Caco-2 (cell line): ENCODE measurements at regions not wholly inside any gene's neighbourhood (a gene's known extent, or its start where the extent isn't known, plus 50 kb on each side); places are given as distances from the start of the nearest gene placed in this dataset.

Experiments
- BruUV-seq: library from RNA; stranded (reverse); fragments of 400-500 nt; replicated peaks from 2 replicates; lab custom pipeline; 2021; lab: Mats Ljungman, UMichigan
- CTCF ChIA-PET: fragments of 300-600 bp; sonication (Branson Sonifier 250); formaldehyde crosslinking; loops from one replicate; lab custom pipeline; 2022; ENCODE audit warnings: antibody characterized with exemption; lab: Charles Lee
- POLR2A ChIA-PET: fragments of 300-600 bp; sonication (Branson Sonifier 250); formaldehyde crosslinking; loops from one replicate; lab custom pipeline; 2022; ENCODE audit warnings: antibody characterized with exemption; lab: Charles Lee
- DNase-seq, 2 experiments: peaks; one replicate each; pipeline versions ENCODE4 v3.0.0 to v3.0.0-alpha.2; 2020 to 2022
- H3K27me3 ChIP-seq: replicated peaks from 2 replicates; pipeline ENCODE4 v1.6.0; 2011; ENCODE audit warnings: low read length; ENCODE audit not compliant: control insufficient read depth, insufficient read depth
- H3K36me3 ChIP-seq: 2 replicates; pipeline ENCODE4 v1.5.1; 2011; ENCODE audit warnings: low read length; ENCODE audit not compliant: control insufficient read depth, insufficient read depth
- H3K4me1 ChIP-seq: fragments of 250-450 bp; sonication (Bioruptor Pico); 2 replicates; pipeline ENCODE4 v1.5.1; 2020; ENCODE audit warnings: mild to moderate bottlenecking
- H3K4me3 ChIP-seq: 2 replicates; pipeline ENCODE4 v1.5.1; 2011; ENCODE audit warnings: low read depth, mild to moderate bottlenecking, control low read depth, low read length
- H3K9me3 ChIP-seq: fragments of 250-450 bp; sonication (Bioruptor Pico); 2 replicates; pipeline ENCODE4 v1.5.1; 2020; ENCODE audit warnings: mild to moderate bottlenecking, moderate library complexity
- H3K27ac Mint-ChIP-seq: one replicate; pipeline ENCODE4 v1.8.0; 2022; ENCODE audit warnings: mixed read lengths; ENCODE audit not compliant: unreplicated experiment
- H3K27me3 Mint-ChIP-seq: one replicate; pipeline ENCODE4 v1.8.0; 2022; ENCODE audit warnings: mixed read lengths; ENCODE audit not compliant: insufficient read depth, unreplicated experiment
- H3K36me3 Mint-ChIP-seq: one replicate; pipeline ENCODE4 v1.8.0; 2022; ENCODE audit warnings: mild to moderate bottlenecking, mixed read lengths; ENCODE audit not compliant: insufficient read depth, unreplicated experiment
- H3K4me1 Mint-ChIP-seq: one replicate; pipeline ENCODE4 v1.8.0; 2022; ENCODE audit warnings: low read depth, mixed read lengths; ENCODE audit not compliant: unreplicated experiment
- H3K4me3 Mint-ChIP-seq: one replicate; pipeline ENCODE4 v1.8.0; 2022; ENCODE audit warnings: mild to moderate bottlenecking, moderate library complexity, mixed read lengths; ENCODE audit not compliant: unreplicated experiment
- H3K9me3 Mint-ChIP-seq: one replicate; pipeline ENCODE4 v1.8.0; 2022; ENCODE audit warnings: mixed read lengths; ENCODE audit not compliant: unreplicated experiment
- CTCF ChIP-seq, 2 experiments: fragments of 200-600 bp in 1 of 2; IDR thresholded peaks; 1 replicate in 1 of 2; 2 replicates in 1 of 2; pipeline versions ENCODE4 v1.5.1 to v1.8.0; 2011 to 2022; ENCODE audit warnings: antibody characterized with exemption in 1 of 2, control low read depth in 1 of 2, inconsistent platforms in 1 of 2, low read depth in 1 of 2, low read length in 1 of 2, mild to moderate bottlenecking in 1 of 2, moderate library complexity in 1 of 2; ENCODE audit not compliant: insufficient read depth in 1 of 2, severe bottlenecking in 1 of 2, unreplicated experiment in 1 of 2
- intact Hi-C: fragments of 100-400 bp; cut with micrococcal nuclease; formaldehyde crosslinking; loops from one replicate; pipeline ENCODE4 v1.10.0; 2022; ENCODE audit not compliant: unreplicated experiment

GRCh38 chr16:86979061-86979460, 338.1 kb downstream of the C16orf95 start:
- DNase-seq = no peak
- H3K4me1 Mint-ChIP-seq = no peaks in the 10 kb centered on the region
- intact Hi-C loops = no loop called here
- no peaks in the 10 kb centered on the region for H3K27me3 ChIP-seq
- H3K4me3 ChIP-seq = no peak overlapping the region
- H3K27ac Mint-ChIP-seq = no peak overlapping the region
- H3K36me3 Mint-ChIP-seq = no peaks in the 10 kb centered on the region
- ChIA-PET POLR2A (no interaction called here), CTCF (no interaction called here)
- H3K9me3 Mint-ChIP-seq = peaks cover 12% of the 10 kb centered on the region
- H3K9me3 ChIP-seq = peaks cover 6% of the 10 kb centered on the region
- H3K4me3 Mint-ChIP-seq = no peak overlapping the region
- H3K36me3 ChIP-seq = no peaks in the 10 kb centered on the region
- peaks cover 7% of the 10 kb centered on the region for H3K27me3 Mint-ChIP-seq
- TF ChIP-seq CTCF (IDR thresholded peaks at IDR 0.05; ENCODE audit: insufficient read depth in 1 of 2, low read depth in 1 of 2, low read length in 1 of 2, severe bottlenecking in 1 of 2, unreplicated experiment in 1 of 2) = no peak
- no TSS peak for BruUV-seq
- no peaks in the 10 kb centered on the region for H3K4me1 ChIP-seq

GRCh38 chr16:86979984-86980553, 337.1 kb downstream of the C16orf95 start:
- no peaks in the 10 kb centered on the region for H3K4me1 ChIP-seq
- no peaks in the 10 kb centered on the region for H3K27me3 ChIP-seq
- CTCF ChIA-PET = no interaction called here

GRCh38 chr16:86980644-86981043, 336.5 kb downstream of the C16orf95 start:
- no TSS peak for BruUV-seq
- Mint-ChIP-seq H3K36me3 (no peaks in the 10 kb centered on the region), H3K27ac (no peak overlapping the region), H3K4me3 (no peak overlapping the region), H3K4me1 (no peaks in the 10 kb centered on the region), H3K27me3 (peaks cover 7% of the 10 kb centered on the region), H3K9me3 (peaks cover 12% of the 10 kb centered on the region)
- H3K4me3 ChIP-seq = no peak overlapping the region
- DNase-seq = no peak
- intact Hi-C loops = no loop called here
- CTCF ChIA-PET = no interaction called here
- H3K4me1 ChIP-seq = no peaks in the 10 kb centered on the region
- no peaks in the 10 kb centered on the region for H3K27me3 ChIP-seq
- POLR2A ChIA-PET = no interaction called here
- TF ChIP-seq CTCF (IDR thresholded peaks at IDR 0.05; ENCODE audit: insufficient read depth in 1 of 2, low read depth in 1 of 2, low read length in 1 of 2, severe bottlenecking in 1 of 2, unreplicated experiment in 1 of 2) = no peak
- H3K36me3 ChIP-seq = no peaks in the 10 kb centered on the region
- H3K9me3 ChIP-seq = no peaks in the 10 kb centered on the region

More at GRCh38 chr16:86979984-86980553, 337.1 kb downstream of the C16orf95 start:
- peaks cover 7% of the 10 kb centered on the region for H3K27me3 Mint-ChIP-seq
- peaks cover 12% of the 10 kb centered on the region for H3K9me3 Mint-ChIP-seq
- no peaks in the 10 kb centered on the region for H3K36me3 Mint-ChIP-seq
- no peak overlapping the region for H3K27ac Mint-ChIP-seq
- Histone ChIP-seq H3K36me3 (no peaks in the 10 kb centered on the region), H3K9me3 (no peaks in the 10 kb centered on the region), H3K4me3 (no peak overlapping the region)
- no peak for TF ChIP-seq CTCF (IDR thresholded peaks at IDR 0.05; ENCODE audit: insufficient read depth in 1 of 2, low read depth in 1 of 2, low read length in 1 of 2, severe bottlenecking in 1 of 2, unreplicated experiment in 1 of 2)
- H3K4me3 Mint-ChIP-seq = no peak overlapping the region
- no TSS peak for BruUV-seq
- POLR2A ChIA-PET = no interaction called here
- no peak for DNase-seq
- intact Hi-C loops = no loop called here
- H3K4me1 Mint-ChIP-seq = no peaks in the 10 kb centered on the region
